ENCODE measurements at regions not wholly inside any gene's neighbourhood (a gene's known extent, or its start where the extent isn't known, plus 50 kb on each side); places are given as distances from the start of the nearest gene placed in this dataset.

GRCh38 chr4:170399581-170400293 is 310.0 kb upstream of the AADAT start:
- H3K27ac Mint-ChIP-seq (ENCODE audit: unreplicated experiment) = no peak overlapping the region
- H3K4me3 ChIP-seq (ENCODE audit: insufficient read depth, low read depth, low read length) = no peak overlapping the region
- no peak overlapping the region for H3K4me2 ChIP-seq (ENCODE audit: low read length)
- DNase-seq (ENCODE audit: low read depth) (no peak), FAIRE-seq (no peak)
- H3K36me3 ChIP-seq (ENCODE audit: insufficient read depth, low read length) = no peaks in the 10 kb centered on the region
- no peak overlapping the region for H2AFZ ChIP-seq (ENCODE audit: low read depth, low read length)
- H3K4me1 Mint-ChIP-seq (ENCODE audit: low read depth, unreplicated experiment) = peaks cover 4% of the 10 kb centered on the region
- no peaks in the 10 kb centered on the region for H3K4me1 ChIP-seq (ENCODE audit: insufficient read depth, low read length)
- H3K9me3 Mint-ChIP-seq (ENCODE audit: unreplicated experiment) = peaks cover 4% of the 10 kb centered on the region
- no peak for TF ChIP-seq CTCF (IDR thresholded peaks at IDR 0.05; ENCODE audit: insufficient read depth, low read depth, low read length)
- TF ChIP-seq EZH2 (IDR thresholded peaks at IDR 0.05; ENCODE audit: insufficient read depth, low read length) = no peak
- no peaks in the 10 kb centered on the region for H3K36me3 Mint-ChIP-seq (ENCODE audit: low read depth, unreplicated experiment)
- H4K20me1 ChIP-seq (ENCODE audit: insufficient read depth, low read length) = no peaks in the 10 kb centered on the region
- H3K4me3 Mint-ChIP-seq (ENCODE audit: unreplicated experiment) = no peak overlapping the region
- H3K9ac ChIP-seq (ENCODE audit: low read length) = no peak overlapping the region
- H3K27me3 Mint-ChIP-seq (ENCODE audit: low read depth, unreplicated experiment) = no peaks in the 10 kb centered on the region
- no peaks in the 10 kb centered on the region for H3K27me3 ChIP-seq (ENCODE audit: insufficient read depth, low read length)
- H3K27ac ChIP-seq (ENCODE audit: low read depth, low read length) = no peak overlapping the region
- H3K79me2 ChIP-seq (ENCODE audit: insufficient read depth, low read length) = no peaks in the 10 kb centered on the region
- H3K9me3 ChIP-seq (ENCODE audit: insufficient read depth, low read depth, low read length) = peaks cover 3% of the 10 kb centered on the region

- no peaks in the 10 kb centered on the region for H3K36me3 Mint-ChIP-seq (ENCODE audit: low read depth, unreplicated experiment)
- no peak for TF ChIP-seq CTCF (IDR thresholded peaks at IDR 0.05; ENCODE audit: insufficient read depth, low read depth, low read length)
- no peak for TF ChIP-seq EZH2 (IDR thresholded peaks at IDR 0.05; ENCODE audit: insufficient read depth, low read length)
- H4K20me1 ChIP-seq (ENCODE audit: insufficient read depth, low read length) = no peaks in the 10 kb centered on the region
These were observed 308.5 kb upstream of the AADAT start for GRCh38 chr4:170398218-170398617.

GRCh38 chr4:170395773-170396172 is 306.0 kb upstream of the AADAT start:
- H3K79me2 ChIP-seq (ENCODE audit: insufficient read depth, low read length) = no peaks in the 10 kb centered on the region
- H3K9me3 Mint-ChIP-seq (ENCODE audit: unreplicated experiment) = peaks cover 2% of the 10 kb centered on the region
- no peaks in the 10 kb centered on the region for H3K27me3 ChIP-seq (ENCODE audit: insufficient read depth, low read length)
- peaks cover 3% of the 10 kb centered on the region for H3K9me3 ChIP-seq (ENCODE audit: insufficient read depth, low read depth, low read length)
- no peaks in the 10 kb centered on the region for H3K27me3 Mint-ChIP-seq (ENCODE audit: low read depth, unreplicated experiment)
- no peaks in the 10 kb centered on the region for H4K20me1 ChIP-seq (ENCODE audit: insufficient read depth, low read length)
- H3K9ac ChIP-seq (ENCODE audit: low read length) = no peak overlapping the region
- no peak overlapping the region for H3K4me3 ChIP-seq (ENCODE audit: insufficient read depth, low read depth, low read length)
- H3K36me3 ChIP-seq (ENCODE audit: insufficient read depth, low read length) = no peaks in the 10 kb centered on the region
- DNase-seq (ENCODE audit: low read depth) (no peak), FAIRE-seq (no peak)
- H3K4me1 Mint-ChIP-seq (ENCODE audit: low read depth, unreplicated experiment) = peaks cover 15% of the 10 kb centered on the region
- H2AFZ ChIP-seq (ENCODE audit: low read depth, low read length) = no peak overlapping the region
- no peak overlapping the region for H3K4me2 ChIP-seq (ENCODE audit: low read length)
- no peak overlapping the region for H3K27ac ChIP-seq (ENCODE audit: low read depth, low read length)
- no peak overlapping the region for H3K4me3 Mint-ChIP-seq (ENCODE audit: unreplicated experiment)
- TF ChIP-seq EZH2 (IDR thresholded peaks at IDR 0.05; ENCODE audit: insufficient read depth, low read length) = no peak
- H3K27ac Mint-ChIP-seq (ENCODE audit: unreplicated experiment) = no peak overlapping the region
- H3K4me1 ChIP-seq (ENCODE audit: insufficient read depth, low read length) = peaks cover 2% of the 10 kb centered on the region
- H3K36me3 Mint-ChIP-seq (ENCODE audit: low read depth, unreplicated experiment) = no peaks in the 10 kb centered on the region

More at GRCh38 chr4:170398218-170398617, 308.5 kb upstream of the AADAT start:
- Histone ChIP-seq H3K9ac (ENCODE audit: low read length) (no peak overlapping the region), H3K9me3 (ENCODE audit: insufficient read depth, low read depth, low read length) (peaks cover 3% of the 10 kb centered on the region), H3K4me1 (ENCODE audit: insufficient read depth, low read length) (no peaks in the 10 kb centered on the region), H3K4me3 (ENCODE audit: insufficient read depth, low read depth, low read length) (no peak overlapping the region), H3K4me2 (ENCODE audit: low read length) (no peak overlapping the region), H3K36me3 (ENCODE audit: insufficient read depth, low read length) (no peaks in the 10 kb centered on the region), H3K27me3 (ENCODE audit: insufficient read depth, low read length) (no peaks in the 10 kb centered on the region), H3K27ac (ENCODE audit: low read depth, low read length) (no peak overlapping the region), H3K79me2 (ENCODE audit: insufficient read depth, low read length) (no peaks in the 10 kb centered on the region), H2AFZ (ENCODE audit: low read depth, low read length) (no peak overlapping the region)
- Mint-ChIP-seq H3K4me3 (ENCODE audit: unreplicated experiment) (no peak overlapping the region), H3K27ac (ENCODE audit: unreplicated experiment) (no peak overlapping the region), H3K27me3 (ENCODE audit: low read depth, unreplicated experiment) (no peaks in the 10 kb centered on the region), H3K9me3 (ENCODE audit: unreplicated experiment) (peaks cover 4% of the 10 kb centered on the region), H3K4me1 (ENCODE audit: low read depth, unreplicated experiment) (peaks cover 4% of the 10 kb centered on the region)
- FAIRE-seq (no peak), DNase-seq (ENCODE audit: low read depth) (no peak)

Measured in astrocyte (in vitro differentiated cells and primary cell).